BE2C (cell line): ENCODE measurements at regions not wholly inside any gene's neighbourhood (a gene's known extent, or its start where the extent isn't known, plus 50 kb on each side); places are given as distances from the start of the nearest gene placed in this dataset.

ENCODE experiments used
- DNase-seq: peaks from one replicate; pipeline ENCODE4 v3.0.0-alpha.2; 2020
- H3K27me3 ChIP-seq: fragments of 250-450 bp; sonication (Bioruptor Pico); 2 replicates; pipeline ENCODE4 v1.5.1; 2020; ENCODE audit warnings: mild to moderate bottlenecking
- H3K36me3 ChIP-seq: fragments of 250-450 bp; sonication (Bioruptor Pico); 2 replicates; pipeline ENCODE4 v1.5.1; 2020; ENCODE audit warnings: mild to moderate bottlenecking
- H3K4me1 ChIP-seq: fragments of 250-450 bp; sonication (Bioruptor Pico); 2 replicates; pipeline ENCODE4 v1.5.1; 2020
- H3K4me3 ChIP-seq: 2 replicates; pipeline ENCODE4 v1.5.1; 2011; ENCODE audit warnings: low read depth, low read length
- H3K9me3 ChIP-seq: fragments of 250-450 bp; sonication (Bioruptor Pico); 2 replicates; pipeline ENCODE4 v1.5.1; 2020
- CTCF ChIP-seq: IDR thresholded peaks from 2 replicates; pipeline ENCODE4 v1.5.1; 2012; ENCODE audit warnings: mild to moderate bottlenecking, low read depth, low read length

GRCh38 chr3:153722157-153722556 is 399.0 kb upstream of the ARHGEF26 start:
- DNase-seq, result no peak
- Histone ChIP-seq H3K4me3 (no peak overlapping the region), H3K4me1 (no peaks in the 10 kb centered on the region), H3K36me3 (no peaks in the 10 kb centered on the region), H3K27me3 (no peaks in the 10 kb centered on the region), H3K9me3 (no peaks in the 10 kb centered on the region)
- TF ChIP-seq CTCF, result no peak

- Histone ChIP-seq H3K4me3 (no peak overlapping the region), H3K4me1 (no peaks in the 10 kb centered on the region), H3K9me3 (no peaks in the 10 kb centered on the region; the same call in 1 of the 2 replicates), H3K27me3 (no peaks in the 10 kb centered on the region), H3K36me3 (no peaks in the 10 kb centered on the region)
- no peak for TF ChIP-seq CTCF
- no peak for DNase-seq
These were observed 390.1 kb upstream of the ARHGEF26 start for GRCh38 chr3:153731071-153731470.

- TF ChIP-seq CTCF, result no peak
- no peaks in the 10 kb centered on the region for H3K4me1 ChIP-seq
- H3K4me3 ChIP-seq, result no peak overlapping the region
- no peaks in the 10 kb centered on the region; the same call in 1 of the 2 replicates for H3K9me3 ChIP-seq
- no peaks in the 10 kb centered on the region for H3K27me3 ChIP-seq
- no peaks in the 10 kb centered on the region for H3K36me3 ChIP-seq
- no peak for DNase-seq
These were observed 386.2 kb upstream of the ARHGEF26 start for GRCh38 chr3:153734777-153735551.

- TF ChIP-seq CTCF, result no peak
- no peaks in the 10 kb centered on the region for H3K36me3 ChIP-seq
These were observed 381.1 kb upstream of the ARHGEF26 start for GRCh38 chr3:153740109-153740508.

GRCh38 chr3:153744889-153745288 is 376.3 kb upstream of the ARHGEF26 start:
- no peak for TF ChIP-seq CTCF
- H3K4me3 ChIP-seq, result no peak overlapping the region
- no peaks in the 10 kb centered on the region for H3K27me3 ChIP-seq
- no peaks in the 10 kb centered on the region for H3K36me3 ChIP-seq
- no peaks in the 10 kb centered on the region for H3K4me1 ChIP-seq
- DNase-seq, result no peak
- no peaks in the 10 kb centered on the region for H3K9me3 ChIP-seq

More at GRCh38 chr3:153740109-153740508, 381.1 kb upstream of the ARHGEF26 start:
- Histone ChIP-seq H3K9me3 (no peaks in the 10 kb centered on the region), H3K4me1 (no peaks in the 10 kb centered on the region), H3K27me3 (no peaks in the 10 kb centered on the region), H3K4me3 (no peak overlapping the region)
- DNase-seq, result no peak

- TF ChIP-seq CTCF, result no peak
- H3K4me1 ChIP-seq, result no peaks in the 10 kb centered on the region
- no peak for DNase-seq
- H3K4me3 ChIP-seq, result no peak overlapping the region
- H3K27me3 ChIP-seq, result no peaks in the 10 kb centered on the region
- H3K36me3 ChIP-seq, result no peaks in the 10 kb centered on the region
- H3K9me3 ChIP-seq, result no peaks in the 10 kb centered on the region
These were observed 375.0 kb upstream of the ARHGEF26 start for GRCh38 chr3:153746211-153746610.
